Spleen (tissue), 11 donors: ENCODE measurements at regions not wholly inside any gene's neighbourhood (a gene's known extent, or its start where the extent isn't known, plus 50 kb on each side); places are given as distances from the start of the nearest gene placed in this dataset.
"Not testable (repeated sequence)": the region's sequence is repeated elsewhere in the genome, so short reads cannot be mapped to it uniquely, and the experiment has no call there.

Source experiments
- DNase-seq: peaks from one replicate; pipeline ENCODE4 v3.0.0-alpha.2; 2020
- H3K27ac ChIP-seq, 8 donors: fragments of 200-600 bp; sonication (generic) in 7 of 8; 1 replicate in 4 of 8; 2 replicates in 4 of 8; pipeline versions ENCODE4 v1.5.0 to v1.8.0; 2016 to 2021; ENCODE audit warnings: inconsistent platforms in 4 of 8, mild to moderate bottlenecking in 4 of 8, moderate library complexity in 1 of 8
- H3K27me3 ChIP-seq, 7 donors: fragments of 200-600 bp; sonication (generic) in 6 of 7; replicated peaks in 1 of 7; 1 replicate in 4 of 7; 2 replicates in 3 of 7; pipeline versions ENCODE4 v1.5.0 to v1.8.0; 2016 to 2021; ENCODE audit warnings: inconsistent platforms in 3 of 7, mild to moderate bottlenecking in 1 of 7
- H3K36me3 ChIP-seq, 6 donors: fragments of 200-600 bp; sonication (generic) in 5 of 6; 1 replicate in 4 of 6; 2 replicates in 2 of 6; pipeline versions ENCODE4 v1.5.0 to v1.8.0; 2016 to 2021; ENCODE audit warnings: inconsistent platforms in 2 of 6
- H3K4me1 ChIP-seq, 6 donors: fragments of 200-600 bp; sonication (generic) in 5 of 6; 1 replicate in 3 of 6; 2 replicates in 3 of 6; pipeline versions ENCODE4 v1.5.0 to v1.8.0; 2016 to 2021; ENCODE audit warnings: inconsistent platforms in 3 of 6
- H3K4me3 ChIP-seq, 8 donors: fragments of 200-600 bp; sonication (generic) in 7 of 8; 1 replicate in 4 of 8; 2 replicates in 4 of 8; pipeline versions ENCODE4 v1.5.0 to v1.8.0; 2016 to 2021; ENCODE audit warnings: inconsistent platforms in 4 of 8, mild to moderate bottlenecking in 4 of 8, moderate library complexity in 2 of 8
- H3K9me3 ChIP-seq, 8 donors: fragments of 200-600 bp; sonication (generic) in 7 of 8; 1 replicate in 4 of 8; 2 replicates in 4 of 8; pipeline versions ENCODE4 v1.5.0 to v1.8.0; 2016 to 2021; ENCODE audit warnings: inconsistent platforms in 4 of 8
- CTCF ChIP-seq, 11 experiments: fragments of 200-600 bp in 7 of 11; fragments of 450-650 bp in 4 of 11; sonication (generic) in 4 of 11; IDR thresholded peaks in 8 of 11; conservative IDR thresholded peaks in 3 of 11; 1 replicate in 7 of 11; 2 replicates in 4 of 11; pipeline versions ENCODE4 v1.4.0 to v1.8.0; 2016 to 2021; ENCODE audit warnings: antibody characterized with exemption in 11 of 11, inconsistent platforms in 4 of 11, mild to moderate bottlenecking in 1 of 11
- POLR2A ChIP-seq, 3 donors: fragments of 450-650 bp; IDR thresholded peaks; one replicate each; pipeline ENCODE4 v1.5.1; 2017; ENCODE audit warnings: antibody characterized with exemption in 3 of 3, mild to moderate bottlenecking in 1 of 3
- POLR2AphosphoS5 ChIP-seq, 3 donors: sonication (generic); formaldehyde crosslinking; IDR thresholded peaks; one replicate each; pipeline ENCODE4 v1.5.1; 2017; ENCODE audit warnings: antibody characterized with exemption in 3 of 3
- WGBS, 5 donors: extraction: QIAGEN DNeasy Blood & Tissue Kit in 3 of 5; methylation state at CpG; one replicate each; pipeline versions ENCODE4 v1.1.5 to v1.1.7; 2013 to 2018; 5-methylcytosine and 5-hydroxymethylcytosine counted together
- intact Hi-C: fragments of 100-400 bp; cut with DNase I; formaldehyde crosslinking; loops from one replicate; pipeline ENCODE4 v1.15.0; 2023; ENCODE audit warnings: low total_unique reads
- donor health status: healthy with polysubstance abuse.
- donor health status: DM: no; HTN: no; CAD: no; lungs with moderate emphysema.
- donor health status: DM: no; HTN: no; CAD: no.
- donor health status: Bipolar disorder and iron deficiency.
- donor health status: healthy.
- donor health status: DM: no; HTN: no; CAD: no.
- donor health status: DM: yes; HTN: yes; CAD: no.

GRCh38 chr14:105616802-105617192 lies 90.4 kb downstream of the TMEM121 start:
- intact Hi-C loops, result loop anchor here (5.0 kb wide), 1 partner anchor 146 kb away; no protein-coding TSS in a partner anchor
- Histone ChIP-seq H3K4me3 (no peak overlapping the region), H3K36me3 (no peaks in the 10 kb centered on the region), H3K27ac (no peak overlapping the region), H3K9me3 (no peaks in the 10 kb centered on the region), H3K4me1 (no peaks in the 10 kb centered on the region), H3K27me3 (no peaks in the 10 kb centered on the region)
- 64 to 77% (median 71%) methylated on average over 8 of the region's 8 CpGs for WGBS, 5 donors
- TF ChIP-seq POLR2AphosphoS5 (IDR thresholded peaks at IDR 0.05), result no peak
- TF ChIP-seq POLR2A (IDR thresholded peaks at IDR 0.05), result no peak
- no peak for TF ChIP-seq CTCF (IDR thresholded peaks at IDR 0.05 in 8 of 11, conservative IDR thresholded peaks at IDR 0.05 in 3 of 11)
- peak; percentile 51 for DNase-seq

- intact Hi-C loops, result loop anchor here (5.0 kb wide), 1 partner anchor 145 kb away; no protein-coding TSS in a partner anchor
- H3K27ac ChIP-seq, result no peak overlapping the region
- H3K4me3 ChIP-seq, result no peak overlapping the region
- no peaks in the 10 kb centered on the region for H3K9me3 ChIP-seq
- 75 to 85% (median 78%) methylated on average over 7 of the region's 7 CpGs for WGBS, 5 donors
- no peak for TF ChIP-seq POLR2A (IDR thresholded peaks at IDR 0.05)
- peak in 1 of 11 experiments; percentile 6 for TF ChIP-seq CTCF (IDR thresholded peaks at IDR 0.05 in 8 of 11, conservative IDR thresholded peaks at IDR 0.05 in 3 of 11)
- H3K27me3 ChIP-seq, result no peaks in the 10 kb centered on the region
- no peak for DNase-seq
- H3K4me1 ChIP-seq, result no peaks in the 10 kb centered on the region
- H3K36me3 ChIP-seq, result no peaks in the 10 kb centered on the region
Observed at GRCh38 chr14:105617201-105617777, 90.9 kb downstream of the TMEM121 start.

GRCh38 chr14:105617805-105618204 lies 91.4 kb downstream of the TMEM121 start:
- intact Hi-C loops, result loop anchor here (5.0 kb wide), 1 partner anchor 144 kb away; no protein-coding TSS in a partner anchor
- not testable (repeated sequence) for DNase-seq
- 0 to 85% (median 69%) methylated on average over 1 to 5 of the region's 8 CpGs for WGBS, 5 donors

GRCh38 chr14:105619324-105619723 lies 92.9 kb downstream of the TMEM121 start:
- H3K36me3 ChIP-seq, result not testable (repeated sequence)

More at GRCh38 chr14:105617805-105618204, 91.4 kb downstream of the TMEM121 start:
- not testable (repeated sequence) for H3K4me1 ChIP-seq, H3K9me3 ChIP-seq, H3K4me3 ChIP-seq, H3K27ac ChIP-seq, H3K27me3 ChIP-seq, H3K36me3 ChIP-seq

GRCh38 chr14:105620178-105620864 lies 93.9 kb downstream of the TMEM121 start:
- intact Hi-C loops, H3K9me3 ChIP-seq, H3K27me3 ChIP-seq, H3K4me3 ChIP-seq, H3K27ac ChIP-seq, DNase-seq, H3K4me1 ChIP-seq, H3K36me3 ChIP-seq: not testable (repeated sequence)
- 69 to 82% (median 75%) methylated on average over 17 to 24 of the region's 35 CpGs for WGBS, 5 donors

More at GRCh38 chr14:105619324-105619723, 92.9 kb downstream of the TMEM121 start:
- intact Hi-C loops, result loop anchor here (5.0 kb wide), 1 partner anchor 143 kb away; no protein-coding TSS in a partner anchor
- H3K4me3 ChIP-seq, H3K4me1 ChIP-seq, H3K27me3 ChIP-seq, DNase-seq, H3K9me3 ChIP-seq, H3K27ac ChIP-seq: not testable (repeated sequence)
- WGBS, 5 donors, result 53 to 70% (median 67%) methylated on average over 2 to 3 of the region's 6 CpGs

- H3K27me3 ChIP-seq, H3K4me3 ChIP-seq, H3K27ac ChIP-seq, intact Hi-C loops, DNase-seq, H3K4me1 ChIP-seq, H3K36me3 ChIP-seq, H3K9me3 ChIP-seq: not testable (repeated sequence)
- WGBS, 5 donors, result 70 to 89% (median 85%) methylated on average over 4 to 11 of the region's 21 CpGs
Observed at GRCh38 chr14:105620865-105621471, 94.6 kb downstream of the TMEM121 start.

- H3K4me1 ChIP-seq, DNase-seq, intact Hi-C loops, H3K27ac ChIP-seq, H3K27me3 ChIP-seq, H3K4me3 ChIP-seq, H3K9me3 ChIP-seq, H3K36me3 ChIP-seq: not testable (repeated sequence)
- 75 to 89% (median 79%) methylated on average over 9 to 23 of the region's 23 CpGs for WGBS, 5 donors
Observed at GRCh38 chr14:105621479-105622328, 95.3 kb downstream of the TMEM121 start.
